Type B pancreatic cell (in vitro differentiated cells): ENCODE measurements at regions not wholly inside any gene's neighbourhood (a gene's known extent, or its start where the extent isn't known, plus 50 kb on each side); places are given as distances from the start of the nearest gene placed in this dataset.
"Not testable (repeated sequence)": the region's sequence is repeated elsewhere in the genome, so short reads cannot be mapped to it uniquely, and the experiment has no call there.

Source experiments
- DNase-seq: peaks from one replicate; pipeline ENCODE4 v3.0.0; 2021; ENCODE audit warnings: mixed read lengths; ENCODE audit not compliant: unreplicated experiment; ENCODE audit errors: extremely low spot score
- H3K27ac Mint-ChIP-seq: 2 replicates; pipeline ENCODE4 v1.8.0; 2021; ENCODE audit warnings: mild to moderate bottlenecking, mixed read lengths
- H3K27me3 Mint-ChIP-seq: 2 replicates; pipeline ENCODE4 v1.8.0; 2021; ENCODE audit warnings: mixed read lengths
- H3K36me3 Mint-ChIP-seq: 2 replicates; pipeline ENCODE4 v1.8.0; 2021; ENCODE audit warnings: mixed read lengths
- H3K4me1 Mint-ChIP-seq: one replicate; pipeline ENCODE4 v1.8.0; 2021; ENCODE audit warnings: mixed read lengths; ENCODE audit not compliant: unreplicated experiment
- H3K4me3 Mint-ChIP-seq: 2 replicates; pipeline ENCODE4 v1.8.0; 2021; ENCODE audit warnings: mild to moderate bottlenecking, mixed read lengths
- H3K9me3 Mint-ChIP-seq: 2 replicates; pipeline ENCODE4 v1.8.0; 2021; ENCODE audit warnings: mixed read lengths
- TF ChIP-seq, protein P1 (sequence below): fragments of 200-600 bp; sonication (generic); conservative IDR thresholded peaks from 2 replicates; pipeline ENCODE4 v1.5.0; 2021; ENCODE audit warnings: antibody characterized with exemption, mild to moderate bottlenecking

DNA sequence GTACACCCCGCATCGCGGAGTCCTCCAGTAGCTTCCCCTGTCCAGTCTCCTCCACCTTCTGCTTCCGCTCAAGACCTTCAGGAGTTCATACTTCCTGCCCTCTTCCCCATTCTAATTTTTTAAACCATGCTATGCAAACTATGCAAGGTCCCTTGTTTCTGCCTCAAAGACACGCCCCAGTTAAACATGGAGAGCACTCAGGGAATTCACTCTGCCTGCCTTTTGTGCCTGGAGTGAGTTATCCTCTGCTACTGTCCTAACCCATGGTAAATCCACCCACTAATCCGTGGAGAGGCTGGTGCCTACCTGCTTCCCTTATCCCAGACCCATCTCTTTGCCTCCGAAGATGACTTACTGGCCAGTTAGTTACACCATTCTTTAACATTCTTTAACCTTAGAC lies 473.7 kb upstream of the JARID2 start:
- H3K4me1 Mint-ChIP-seq = peaks cover 28% of the 10 kb centered on the region
- H3K9me3 Mint-ChIP-seq = peaks cover 9% of the 10 kb centered on the region
- peak overlapping the region; percentile 71 for H3K27ac Mint-ChIP-seq
- peak overlapping the region; percentile 32 for H3K4me3 Mint-ChIP-seq
- no peaks in the 10 kb centered on the region for H3K27me3 Mint-ChIP-seq
- TF ChIP-seq, protein P1, sequence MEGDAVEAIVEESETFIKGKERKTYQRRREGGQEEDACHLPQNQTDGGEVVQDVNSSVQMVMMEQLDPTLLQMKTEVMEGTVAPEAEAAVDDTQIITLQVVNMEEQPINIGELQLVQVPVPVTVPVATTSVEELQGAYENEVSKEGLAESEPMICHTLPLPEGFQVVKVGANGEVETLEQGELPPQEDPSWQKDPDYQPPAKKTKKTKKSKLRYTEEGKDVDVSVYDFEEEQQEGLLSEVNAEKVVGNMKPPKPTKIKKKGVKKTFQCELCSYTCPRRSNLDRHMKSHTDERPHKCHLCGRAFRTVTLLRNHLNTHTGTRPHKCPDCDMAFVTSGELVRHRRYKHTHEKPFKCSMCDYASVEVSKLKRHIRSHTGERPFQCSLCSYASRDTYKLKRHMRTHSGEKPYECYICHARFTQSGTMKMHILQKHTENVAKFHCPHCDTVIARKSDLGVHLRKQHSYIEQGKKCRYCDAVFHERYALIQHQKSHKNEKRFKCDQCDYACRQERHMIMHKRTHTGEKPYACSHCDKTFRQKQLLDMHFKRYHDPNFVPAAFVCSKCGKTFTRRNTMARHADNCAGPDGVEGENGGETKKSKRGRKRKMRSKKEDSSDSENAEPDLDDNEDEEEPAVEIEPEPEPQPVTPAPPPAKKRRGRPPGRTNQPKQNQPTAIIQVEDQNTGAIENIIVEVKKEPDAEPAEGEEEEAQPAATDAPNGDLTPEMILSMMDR = no peak
- no peaks in the 10 kb centered on the region for H3K36me3 Mint-ChIP-seq
- DNase-seq = no peak

DNA sequence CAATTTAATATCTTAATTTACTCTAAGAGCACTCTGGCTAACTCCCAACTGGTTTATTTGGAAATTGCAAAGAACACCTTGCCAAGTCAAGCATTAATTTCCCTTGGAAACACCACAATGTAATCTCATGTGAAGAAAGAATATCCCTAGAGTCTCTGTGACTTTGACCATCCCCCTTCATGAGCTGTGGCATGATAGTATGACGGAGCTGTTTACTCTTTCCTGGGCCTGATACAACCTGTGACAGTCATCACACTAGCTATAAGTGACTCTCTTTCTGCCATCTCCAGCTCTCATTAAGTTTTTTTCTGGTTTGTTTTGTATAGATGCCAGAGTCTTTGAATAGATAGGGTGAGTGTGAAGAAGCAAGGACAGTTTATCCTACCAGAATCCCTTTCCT lies 470.3 kb upstream of the JARID2 start:
- H3K4me3 Mint-ChIP-seq = no peak overlapping the region
- peaks cover 9% of the 10 kb centered on the region for H3K9me3 Mint-ChIP-seq
- H3K4me1 Mint-ChIP-seq = peaks cover 23% of the 10 kb centered on the region
- H3K36me3 Mint-ChIP-seq = peaks cover 3% of the 10 kb centered on the region
- peak overlapping the region; percentile 98 for H3K27ac Mint-ChIP-seq
- no peaks in the 10 kb centered on the region for H3K27me3 Mint-ChIP-seq
- no peak for DNase-seq
- TF ChIP-seq, protein P1 = no peak

DNA sequence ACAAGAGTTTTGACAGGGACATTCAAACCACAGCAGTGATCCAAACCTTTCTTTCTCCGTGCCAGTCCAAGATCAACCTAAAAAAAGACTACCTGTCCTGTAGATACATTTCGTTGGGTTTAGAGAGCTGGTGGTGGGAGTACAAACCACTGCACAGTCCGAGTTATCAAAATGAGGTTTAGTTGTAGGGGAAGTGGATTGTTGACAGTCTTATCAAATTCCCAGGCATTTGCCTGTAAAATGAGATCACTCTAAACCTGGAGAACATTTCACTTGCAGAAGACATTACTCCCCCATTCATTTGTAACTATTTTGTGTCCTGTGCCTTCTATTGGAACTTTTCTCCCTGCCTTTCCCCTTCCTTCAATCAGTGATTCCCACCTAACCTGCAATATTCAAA lies 469.6 kb upstream of the JARID2 start:
- no peak for DNase-seq
- TF ChIP-seq, protein P1 = no peak
- peak overlapping the region; percentile 98 for H3K27ac Mint-ChIP-seq
- peaks cover 3% of the 10 kb centered on the region for H3K36me3 Mint-ChIP-seq
- H3K4me3 Mint-ChIP-seq = no peak overlapping the region
- H3K9me3 Mint-ChIP-seq = peaks cover 8% of the 10 kb centered on the region
- peaks cover 21% of the 10 kb centered on the region for H3K4me1 Mint-ChIP-seq
- no peaks in the 10 kb centered on the region for H3K27me3 Mint-ChIP-seq

DNA sequence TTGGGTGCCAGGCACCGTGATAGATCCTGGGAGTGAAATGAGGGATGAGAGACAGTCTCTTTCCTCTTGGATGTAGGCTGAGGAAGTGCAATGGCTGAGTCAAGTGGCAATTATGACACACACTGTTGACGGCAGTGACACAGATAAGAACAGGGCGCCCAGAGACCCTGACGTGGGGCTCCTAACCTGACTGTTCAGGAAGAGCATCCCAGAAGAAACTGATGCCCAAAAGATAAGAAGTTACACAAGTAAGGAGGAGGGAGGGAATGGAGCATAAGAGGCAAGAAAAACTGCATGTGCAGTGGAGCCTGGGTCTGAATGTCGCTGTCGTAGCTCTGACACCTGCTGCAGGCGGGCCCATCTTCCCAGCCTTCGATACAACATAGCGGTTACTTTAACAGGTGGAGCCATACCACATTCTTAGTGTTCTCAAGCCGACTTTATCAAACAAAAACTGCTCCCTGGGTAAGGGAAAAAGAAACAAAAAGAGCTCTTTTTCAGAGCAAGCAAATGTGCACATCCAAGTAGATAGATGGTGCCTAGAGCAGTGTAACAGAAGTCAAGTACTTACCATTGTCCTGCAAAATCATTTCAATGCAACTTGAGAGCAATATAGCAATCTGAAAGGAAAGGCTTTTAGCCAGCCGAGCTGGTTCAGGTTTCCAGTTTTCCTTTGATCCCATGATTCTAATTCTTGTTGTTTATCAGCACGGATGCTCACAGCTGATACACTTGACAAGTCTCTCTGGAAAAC lies 463.9 kb upstream of the JARID2 start:
- DNase-seq = no peak
- Mint-ChIP-seq H3K9me3 (peaks cover 3% of the 10 kb centered on the region), H3K27ac (no peak overlapping the region), H3K27me3 (no peaks in the 10 kb centered on the region), H3K4me1 (peaks cover 23% of the 10 kb centered on the region), H3K36me3 (peaks cover 3% of the 10 kb centered on the region), H3K4me3 (no peak overlapping the region)
- TF ChIP-seq, protein P1 = no peak

DNA sequence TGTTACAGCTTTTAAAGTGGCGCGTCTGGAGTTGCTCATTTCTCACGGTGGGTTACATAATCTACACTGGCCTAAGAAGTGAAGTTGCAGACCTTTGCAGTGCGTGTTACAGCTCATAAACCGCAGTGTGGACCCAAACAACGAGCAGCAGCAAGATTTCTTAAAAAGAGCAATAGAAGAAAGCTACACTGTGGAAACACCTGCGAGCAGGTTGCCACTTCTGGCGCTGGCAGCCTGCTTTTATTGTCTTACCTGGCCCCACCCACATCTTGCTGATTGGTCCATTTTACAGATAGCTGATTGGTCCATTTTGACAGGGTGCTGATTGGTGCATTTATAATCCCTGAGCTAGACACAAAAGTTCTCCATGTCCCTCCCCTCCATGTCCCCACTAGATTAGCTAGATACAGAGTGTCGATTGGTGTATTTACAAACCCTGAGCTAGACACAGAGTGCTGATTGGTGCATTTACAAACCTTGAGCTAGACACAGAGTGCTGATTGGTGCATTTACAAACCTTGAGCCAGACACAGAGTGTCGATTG lies 462.9 kb upstream of the JARID2 start:
- peaks cover 25% of the 10 kb centered on the region for H3K4me1 Mint-ChIP-seq
- not testable (repeated sequence) for H3K9me3 Mint-ChIP-seq, H3K27ac Mint-ChIP-seq, H3K27me3 Mint-ChIP-seq, H3K4me3 Mint-ChIP-seq, H3K36me3 Mint-ChIP-seq, DNase-seq

DNA sequence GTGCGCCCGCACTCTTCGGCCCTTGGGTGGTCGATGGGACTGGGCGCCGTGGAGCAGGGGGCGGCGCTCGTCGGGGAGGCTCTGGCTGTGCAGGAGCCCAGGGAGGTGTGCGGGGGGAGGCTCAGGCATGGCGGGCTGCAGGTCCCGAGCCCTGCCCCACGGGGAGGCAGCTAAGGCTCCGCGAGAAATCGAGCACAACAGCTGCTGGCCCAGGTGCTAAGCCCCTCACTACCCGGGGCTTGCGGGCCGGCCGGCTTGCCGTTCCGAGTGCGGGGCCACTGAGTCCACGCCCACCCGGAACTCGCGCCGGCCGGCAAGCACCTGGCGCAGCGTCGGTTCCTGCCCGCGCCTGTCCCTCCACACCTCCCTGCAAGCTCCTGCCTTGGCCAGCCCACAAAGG lies 462.3 kb upstream of the JARID2 start:
- TF ChIP-seq, protein P1 = no peak
- no peak for DNase-seq
- Mint-ChIP-seq H3K27me3 (peaks cover 2% of the 10 kb centered on the region), H3K27ac (no peak overlapping the region), H3K4me1 (peaks cover 25% of the 10 kb centered on the region), H3K36me3 (no peaks in the 10 kb centered on the region), H3K4me3 (no peak overlapping the region), H3K9me3 (no peaks in the 10 kb centered on the region)
